A549 (cell line): ENCODE measurements at regions not wholly inside any gene's neighbourhood (a gene's known extent, or its start where the extent isn't known, plus 50 kb on each side); places are given as distances from the start of the nearest gene placed in this dataset.

Experiments used
- ATAC-seq, 2 experiments: fragments of 200-7000 bp in 1 of 2; fragments of >200 bp in 1 of 2; cut with Nextera tagmentation in 1 of 2; cut with Tn5 transposase in 1 of 2; 3 replicates each; pipeline versions ENCODE4 v1.8.0 to v1.9.1; 2018 to 2020; ENCODE audit warnings: mild to moderate bottlenecking in 1 of 2, moderate library complexity in 1 of 2
- CTCF ChIA-PET: fragments of 300-600 bp; sonication (Branson Sonifier 250); formaldehyde crosslinking; extraction: SDS; loops from one replicate; lab custom pipeline; 2021; ENCODE audit warnings: antibody characterized with exemption, inconsistent platforms; lab: Yijun Ruan, JAX
- POLR2A ChIA-PET: fragments of 350-600 bp; formaldehyde crosslinking; extraction: SDS; loops from one replicate; lab custom pipeline; 2021; ENCODE audit warnings: antibody characterized with exemption, inconsistent platforms; lab: Yijun Ruan, JAX
- DNase-seq, 2 experiments: peaks; one replicate each; pipeline versions ENCODE4 v3.0.0 to v3.0.0-alpha.2; 2011 to 2016; ENCODE audit warnings: low read depth in 1 of 2, low spot score in 1 of 2
- FAIRE-seq: peaks from 2 replicates; lab custom pipeline; 2011; peaks lifted over from hg19 to GRCh38; lab: Jason Lieb, UNC
- H3K27ac ChIP-seq, 2 experiments: fragments of >200 bp; sonication (Bioruptor Twin); formaldehyde crosslinking; 3 replicates each; pipeline ENCODE4 v1.5.1; 2016 to 2017
- H3K4me1 ChIP-seq: fragments of >200 bp; sonication (Bioruptor Twin); formaldehyde crosslinking; 3 replicates; pipeline ENCODE4 v1.6.1; 2016
- H3K4me2 ChIP-seq: fragments of >200 bp; sonication (Bioruptor Twin); formaldehyde crosslinking; 3 replicates; pipeline ENCODE4 v1.6.1; 2016
- H3K4me3 ChIP-seq: fragments of >200 bp; sonication (Bioruptor Twin); formaldehyde crosslinking; 3 replicates; pipeline ENCODE4 v1.5.1; 2016
- H3K9me3 ChIP-seq: fragments of >200 bp; sonication (Bioruptor Twin); formaldehyde crosslinking; 3 replicates; pipeline ENCODE4 v1.6.1; 2016
- ATOH8 ChIP-seq: fragments of 250-450 bp; sonication (Bioruptor Pico); IDR thresholded peaks from 2 replicates; pipeline ENCODE4 v1.5.0; 2020; ENCODE audit warnings: low read depth, mild to moderate bottlenecking, moderate library complexity
- EHF ChIP-seq: fragments of 250-450 bp; sonication (Bioruptor Pico); IDR thresholded peaks from 2 replicates; pipeline ENCODE4 v1.5.0; 2020; ENCODE audit warnings: mild to moderate bottlenecking
- ELK1 ChIP-seq: fragments of 150-350 bp; IDR thresholded peaks from 2 replicates; pipeline ENCODE4 v1.6.1; 2014; ENCODE audit warnings: low read depth, mild to moderate bottlenecking, low read length
- EP300 ChIP-seq, 2 experiments: fragments of >200 bp; sonication (Bioruptor Twin); formaldehyde crosslinking; IDR thresholded peaks; 2 replicates in 1 of 2; 3 replicates in 1 of 2; pipeline ENCODE4 v1.6.1; 2016 to 2017
- FOSL2 ChIP-seq, 2 experiments: fragments of 450-650 bp in 1 of 2; fragments of >200 bp in 1 of 2; sonication (Bioruptor Twin) in 1 of 2; formaldehyde crosslinking; IDR thresholded peaks; 2 replicates each; pipeline versions ENCODE4 v1.5.0 to v1.6.1; 2016 to 2020; ENCODE audit warnings: mild to moderate bottlenecking in 1 of 2, moderate library complexity in 1 of 2
- GATA3 ChIP-seq: IDR thresholded peaks from 2 replicates; pipeline ENCODE4 v1.6.1; 2012; ENCODE audit warnings: borderline replicate concordance
- HMGXB4 ChIP-seq: fragments of 250-450 bp; sonication (Bioruptor Pico); IDR thresholded peaks from 2 replicates; pipeline ENCODE4 v1.5.0; 2021; ENCODE audit warnings: mild to moderate bottlenecking, moderate library complexity, borderline replicate concordance
- JUNB ChIP-seq: fragments of >200 bp; sonication (Bioruptor Twin); formaldehyde crosslinking; IDR thresholded peaks from 2 replicates; pipeline ENCODE4 v1.6.1; 2016
- NR3C1 ChIP-seq: fragments of >200 bp; sonication (Bioruptor Twin); formaldehyde crosslinking; IDR thresholded peaks from 3 replicates; pipeline ENCODE4 v1.6.1; 2017
- POLR2A ChIP-seq: IDR thresholded peaks from 2 replicates; pipeline ENCODE4 v1.6.1; 2012; ENCODE audit warnings: mild to moderate bottlenecking, low read length
- RAD21 ChIP-seq, 2 experiments: fragments of >200 bp in 1 of 2; sonication (Bioruptor Twin) in 1 of 2; formaldehyde crosslinking in 1 of 2; IDR thresholded peaks in 1 of 2; conservative IDR thresholded peaks in 1 of 2; 2 replicates in 1 of 2; 3 replicates in 1 of 2; pipeline ENCODE4 v1.6.1; 2012 to 2018; ENCODE audit warnings: inconsistent platforms in 1 of 2
- RARB ChIP-seq: fragments of 250-450 bp; sonication (Bioruptor Pico); IDR thresholded peaks from 2 replicates; pipeline ENCODE4 v1.8.0; 2021; ENCODE audit warnings: mild to moderate bottlenecking, moderate library complexity
- REST ChIP-seq: fragments of 200-600 bp; sonication (generic); IDR thresholded peaks from 2 replicates; pipeline ENCODE4 v1.6.1; 2016; ENCODE audit warnings: antibody characterized with exemption, mild to moderate bottlenecking, moderate library complexity
- RFX5 ChIP-seq: fragments of 450-650 bp; IDR thresholded peaks from 2 replicates; pipeline ENCODE4 v1.7.1; 2014; ENCODE audit warnings: antibody characterized with exemption, mild to moderate bottlenecking, moderate library complexity
- RNF2 ChIP-seq: fragments of 200-600 bp; sonication (generic); IDR thresholded peaks from 2 replicates; pipeline ENCODE4 v1.6.1; 2016; ENCODE audit warnings: low read depth, mild to moderate bottlenecking, antibody characterized with exemption, moderate library complexity, borderline replicate concordance
- SMC3 ChIP-seq: fragments of >200 bp; sonication (Bioruptor Twin); formaldehyde crosslinking; IDR thresholded peaks from 3 replicates; pipeline ENCODE4 v1.6.1; 2018; ENCODE audit warnings: inconsistent platforms
- SREBF2 ChIP-seq: fragments of 450-650 bp; IDR thresholded peaks from 2 replicates; pipeline ENCODE4 v1.6.1; 2014; ENCODE audit warnings: mild to moderate bottlenecking, moderate library complexity
- TP53 ChIP-seq: fragments of 250-450 bp; sonication (Bioruptor Pico); IDR thresholded peaks from 2 replicates; pipeline ENCODE4 v1.5.0; 2021; ENCODE audit warnings: mild to moderate bottlenecking, moderate library complexity
- ZFP36 ChIP-seq: fragments of 450-650 bp; IDR thresholded peaks from 2 replicates; pipeline ENCODE4 v1.6.1; 2014; ENCODE audit warnings: borderline replicate concordance; ENCODE audit not compliant: partially characterized antibody

GRCh38 chrX:15136795-15137194 is 133.1 kb downstream of the ASB9 start (continued):
- no peak for TF ChIP-seq RAD21 (conservative IDR thresholded peaks at IDR 0.05 in 1 of 2, IDR thresholded peaks at IDR 0.05 in 1 of 2)
- no peak for TF ChIP-seq GATA3
- no peak for TF ChIP-seq EHF (CRISPR knock-in tag)
- no peak for TF ChIP-seq NR3C1
- no peak for TF ChIP-seq SREBF2
- no peak for TF ChIP-seq TP53 (CRISPR knock-in tag)
- TF ChIP-seq, all 56 proteins: peak for 0

- ATAC-seq: no peak
- H3K27ac ChIP-seq: no peak overlapping the region
- no peak for DNase-seq
- no peak overlapping the region for H3K4me2 ChIP-seq
- ChIA-PET POLR2A (no interaction called here), CTCF (interaction anchor here (4.1 kb wide), 1 partner anchor 14 kb away, joined by 21 read pairs; no protein-coding TSS in a partner anchor)
- no peak overlapping the region for H3K4me3 ChIP-seq
- no peaks in the 10 kb centered on the region for H3K9me3 ChIP-seq
- TF ChIP-seq REST (no peak), RFX5 (no peak), EP300 (IDR thresholded peaks at IDR 0.05) (no peak), ELK1 (no peak), HMGXB4 (CRISPR knock-in tag) (no peak), SMC3 (no peak), FOSL2 (IDR thresholded peaks at IDR 0.05) (no peak), FOSL2 (CRISPR knock-in tag; IDR thresholded peaks at IDR 0.05) (no peak), RARB (CRISPR knock-in tag) (no peak), RNF2 (no peak), JUNB (no peak), ATOH8 (CRISPR knock-in tag) (no peak), ZFP36 (no peak), POLR2A (no peak), SREBF2 (no peak), RAD21 (conservative IDR thresholded peaks at IDR 0.05 in 1 of 2, IDR thresholded peaks at IDR 0.05 in 1 of 2) (no peak)
- FAIRE-seq: no peak
- no peaks in the 10 kb centered on the region for H3K4me1 ChIP-seq
Measured at GRCh38 chrX:15129412-15129811, 140.5 kb downstream of the ASB9 start.
